WTC11 (cell line): ENCODE measurements at regions not wholly inside any gene's neighbourhood (a gene's known extent, or its start where the extent isn't known, plus 50 kb on each side); places are given as distances from the start of the nearest gene placed in this dataset.

Experiments
- ATAC-seq: fragments of 200-7000 bp; cut with Tn5 transposase; 2 replicates; pipeline ENCODE4 v1.10.0; 2021; ENCODE audit warnings: mild to moderate bottlenecking, moderate library complexity
- CTCF ChIA-PET: fragments of 300-600 bp; sonication (Branson Sonifier 250); formaldehyde crosslinking; loops from one replicate; lab custom pipeline; 2021; ENCODE audit warnings: antibody characterized with exemption; lab: Charles Lee
- POLR2A ChIA-PET: fragments of 350-600 bp; sonication (Branson Sonifier 250); formaldehyde crosslinking; loops from one replicate; lab custom pipeline; 2021; ENCODE audit warnings: antibody characterized with exemption; lab: Charles Lee
- DNase-seq: peaks from one replicate; pipeline ENCODE4 v3.0.0; 2021; ENCODE audit warnings: low spot score
- H3K27ac Mint-ChIP-seq: 2 replicates; pipeline ENCODE4 v1.8.0; 2021; ENCODE audit warnings: mixed read lengths
- H3K27me3 Mint-ChIP-seq: 2 replicates; pipeline ENCODE4 v1.8.0; 2021; ENCODE audit warnings: low read depth, mild to moderate bottlenecking, moderate library complexity, mixed read lengths
- H3K36me3 Mint-ChIP-seq: 2 replicates; pipeline ENCODE4 v1.8.0; 2021; ENCODE audit warnings: mixed read lengths
- H3K4me1 Mint-ChIP-seq: 2 replicates; pipeline ENCODE4 v1.8.0; 2022; ENCODE audit warnings: mixed read lengths
- H3K4me3 Mint-ChIP-seq: 2 replicates; pipeline ENCODE4 v1.8.0; 2021; ENCODE audit warnings: mild to moderate bottlenecking, moderate library complexity, mixed read lengths
- H3K9me3 Mint-ChIP-seq: 2 replicates; pipeline ENCODE4 v1.8.0; 2021; ENCODE audit warnings: mixed read lengths
- AR ChIP-seq: fragments of 250-450 bp; sonication (Bioruptor Pico); IDR thresholded peaks from 2 replicates; pipeline ENCODE4 v1.9.0; 2021; ENCODE audit warnings: mild to moderate bottlenecking
- CBFB ChIP-seq: sonication (generic); formaldehyde crosslinking; IDR thresholded peaks from 2 replicates; pipeline ENCODE4 v1.8.1; 2022; ENCODE audit warnings: mild to moderate bottlenecking, low read depth, missing genetic modification reagents
- EMX1 ChIP-seq: fragments of 250-450 bp; sonication (Bioruptor Pico); IDR thresholded peaks from 2 replicates; pipeline ENCODE4 v1.8.0; 2021; ENCODE audit warnings: mild to moderate bottlenecking
- ETV6 ChIP-seq: sonication (generic); formaldehyde crosslinking; IDR thresholded peaks from 2 replicates; pipeline ENCODE4 v1.8.1; 2022; ENCODE audit warnings: mild to moderate bottlenecking, missing genetic modification reagents
- FOXJ3 ChIP-seq: sonication (generic); formaldehyde crosslinking; IDR thresholded peaks from 2 replicates; pipeline ENCODE4 v1.9.0; 2021; ENCODE audit warnings: missing genetic modification reagents, mild to moderate bottlenecking, borderline replicate concordance
- GTF2I ChIP-seq: fragments of 250-450 bp; sonication (Bioruptor Pico); conservative IDR thresholded peaks from 2 replicates; pipeline ENCODE4 v1.4.0; 2021; ENCODE audit warnings: mild to moderate bottlenecking
- JAZF1 ChIP-seq: fragments of 250-450 bp; sonication (Bioruptor Pico); IDR thresholded peaks from 2 replicates; pipeline ENCODE4 v1.9.0; 2021; ENCODE audit warnings: moderate library complexity, mild to moderate bottlenecking, inconsistent platforms
- NFE2L1 ChIP-seq: sonication (generic); formaldehyde crosslinking; IDR thresholded peaks from 2 replicates; pipeline ENCODE4 v1.8.1; 2023; ENCODE audit warnings: missing genetic modification reagents
- NR2C2 ChIP-seq: sonication (generic); formaldehyde crosslinking; IDR thresholded peaks from 2 replicates; pipeline ENCODE4 v1.8.0; 2022; ENCODE audit warnings: mild to moderate bottlenecking, missing genetic modification reagents
- SMAD3 ChIP-seq: sonication (generic); formaldehyde crosslinking; IDR thresholded peaks from 2 replicates; pipeline ENCODE4 v1.8.0; 2022; ENCODE audit warnings: missing genetic modification reagents, mild to moderate bottlenecking, borderline replicate concordance
- SMAD4 ChIP-seq: sonication (generic); formaldehyde crosslinking; IDR thresholded peaks from 2 replicates; pipeline ENCODE4 v1.8.0; 2022; ENCODE audit warnings: mild to moderate bottlenecking, missing genetic modification reagents
- ZNF219 ChIP-seq: sonication (generic); formaldehyde crosslinking; IDR thresholded peaks from 2 replicates; pipeline ENCODE4 v1.8.0; 2023; ENCODE audit warnings: missing genetic modification reagents, mild to moderate bottlenecking, borderline replicate concordance
- ZNF423 ChIP-seq: fragments of 250-450 bp; sonication (Bioruptor Pico); IDR thresholded peaks from 2 replicates; pipeline ENCODE4 v2.1.2; 2022; ENCODE audit warnings: mild to moderate bottlenecking, moderate library complexity
- TF ChIP-seq, protein P1 (sequence below): sonication (generic); formaldehyde crosslinking; IDR thresholded peaks from 2 replicates; pipeline ENCODE4 v1.8.1; 2023; ENCODE audit warnings: mild to moderate bottlenecking, moderate library complexity, missing genetic modification reagents
- TF ChIP-seq, protein P2 (sequence below): fragments of 250-450 bp; sonication (Bioruptor Pico); IDR thresholded peaks from 2 replicates; pipeline ENCODE4 v2.1.2; 2022; ENCODE audit warnings: mild to moderate bottlenecking, moderate library complexity
- TF ChIP-seq, protein P3 (sequence below): sonication (generic); formaldehyde crosslinking; IDR thresholded peaks from 2 replicates; pipeline ENCODE4 v1.8.0; 2023; ENCODE audit warnings: missing genetic modification reagents, mild to moderate bottlenecking, borderline replicate concordance
- TF ChIP-seq, protein P4 (sequence below): sonication (generic); formaldehyde crosslinking; conservative IDR thresholded peaks from 2 replicates; pipeline ENCODE4 v1.8.1; 2023; ENCODE audit warnings: mild to moderate bottlenecking, low read depth, missing genetic modification reagents, moderate library complexity

GRCh38 chr22:26995235-26995634, 337.8 kb downstream of the MIAT start:
- ATAC-seq = no peak
- CTCF ChIA-PET = no interaction called here
- POLR2A ChIA-PET = no interaction called here
- TF ChIP-seq EMX1 (CRISPR knock-in tag) (no peak), ETV6 (CRISPR knock-in tag) (no peak), ZNF219 (CRISPR knock-in tag) (no peak), SMAD4 (CRISPR knock-in tag) (no peak), JAZF1 (CRISPR knock-in tag) (no peak), CBFB (CRISPR knock-in tag) (no peak), FOXJ3 (CRISPR knock-in tag) (no peak), NFE2L1 (no peak), ZNF423 (CRISPR knock-in tag) (no peak), AR (CRISPR knock-in tag) (no peak), GTF2I (CRISPR knock-in tag) (no peak), NR2C2 (CRISPR knock-in tag) (no peak), SMAD3 (CRISPR knock-in tag) (no peak)
- TF ChIP-seq, protein P1, sequence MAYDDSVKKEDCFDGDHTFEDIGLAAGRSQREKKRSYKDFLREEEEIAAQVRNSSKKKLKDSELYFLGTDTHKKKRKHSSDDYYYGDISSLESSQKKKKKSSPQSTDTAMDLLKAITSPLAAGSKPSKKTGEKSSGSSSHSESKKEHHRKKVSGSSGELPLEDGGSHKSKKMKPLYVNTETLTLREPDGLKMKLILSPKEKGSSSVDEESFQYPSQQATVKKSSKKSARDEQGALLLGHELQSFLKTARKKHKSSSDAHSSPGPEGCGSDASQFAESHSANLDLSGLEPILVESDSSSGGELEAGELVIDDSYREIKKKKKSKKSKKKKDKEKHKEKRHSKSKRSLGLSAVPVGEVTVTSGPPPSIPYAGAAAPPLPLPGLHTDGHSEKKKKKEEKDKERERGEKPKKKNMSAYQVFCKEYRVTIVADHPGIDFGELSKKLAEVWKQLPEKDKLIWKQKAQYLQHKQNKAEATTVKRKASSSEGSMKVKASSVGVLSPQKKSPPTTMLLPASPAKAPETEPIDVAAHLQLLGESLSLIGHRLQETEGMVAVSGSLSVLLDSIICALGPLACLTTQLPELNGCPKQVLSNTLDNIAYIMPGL (CRISPR knock-in tag) = no peak
- TF ChIP-seq, protein P2, sequence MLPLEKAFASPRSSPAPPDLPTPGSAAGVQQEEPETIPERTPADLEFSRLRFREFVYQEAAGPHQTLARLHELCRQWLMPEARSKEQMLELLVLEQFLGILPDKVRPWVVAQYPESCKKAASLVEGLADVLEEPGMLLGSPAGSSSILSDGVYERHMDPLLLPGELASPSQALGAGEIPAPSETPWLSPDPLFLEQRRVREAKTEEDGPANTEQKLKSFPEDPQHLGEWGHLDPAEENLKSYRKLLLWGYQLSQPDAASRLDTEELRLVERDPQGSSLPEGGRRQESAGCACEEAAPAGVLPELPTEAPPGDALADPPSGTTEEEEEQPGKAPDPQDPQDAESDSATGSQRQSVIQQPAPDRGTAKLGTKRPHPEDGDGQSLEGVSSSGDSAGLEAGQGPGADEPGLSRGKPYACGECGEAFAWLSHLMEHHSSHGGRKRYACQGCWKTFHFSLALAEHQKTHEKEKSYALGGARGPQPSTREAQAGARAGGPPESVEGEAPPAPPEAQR (CRISPR knock-in tag) = no peak
- TF ChIP-seq, protein P3, sequence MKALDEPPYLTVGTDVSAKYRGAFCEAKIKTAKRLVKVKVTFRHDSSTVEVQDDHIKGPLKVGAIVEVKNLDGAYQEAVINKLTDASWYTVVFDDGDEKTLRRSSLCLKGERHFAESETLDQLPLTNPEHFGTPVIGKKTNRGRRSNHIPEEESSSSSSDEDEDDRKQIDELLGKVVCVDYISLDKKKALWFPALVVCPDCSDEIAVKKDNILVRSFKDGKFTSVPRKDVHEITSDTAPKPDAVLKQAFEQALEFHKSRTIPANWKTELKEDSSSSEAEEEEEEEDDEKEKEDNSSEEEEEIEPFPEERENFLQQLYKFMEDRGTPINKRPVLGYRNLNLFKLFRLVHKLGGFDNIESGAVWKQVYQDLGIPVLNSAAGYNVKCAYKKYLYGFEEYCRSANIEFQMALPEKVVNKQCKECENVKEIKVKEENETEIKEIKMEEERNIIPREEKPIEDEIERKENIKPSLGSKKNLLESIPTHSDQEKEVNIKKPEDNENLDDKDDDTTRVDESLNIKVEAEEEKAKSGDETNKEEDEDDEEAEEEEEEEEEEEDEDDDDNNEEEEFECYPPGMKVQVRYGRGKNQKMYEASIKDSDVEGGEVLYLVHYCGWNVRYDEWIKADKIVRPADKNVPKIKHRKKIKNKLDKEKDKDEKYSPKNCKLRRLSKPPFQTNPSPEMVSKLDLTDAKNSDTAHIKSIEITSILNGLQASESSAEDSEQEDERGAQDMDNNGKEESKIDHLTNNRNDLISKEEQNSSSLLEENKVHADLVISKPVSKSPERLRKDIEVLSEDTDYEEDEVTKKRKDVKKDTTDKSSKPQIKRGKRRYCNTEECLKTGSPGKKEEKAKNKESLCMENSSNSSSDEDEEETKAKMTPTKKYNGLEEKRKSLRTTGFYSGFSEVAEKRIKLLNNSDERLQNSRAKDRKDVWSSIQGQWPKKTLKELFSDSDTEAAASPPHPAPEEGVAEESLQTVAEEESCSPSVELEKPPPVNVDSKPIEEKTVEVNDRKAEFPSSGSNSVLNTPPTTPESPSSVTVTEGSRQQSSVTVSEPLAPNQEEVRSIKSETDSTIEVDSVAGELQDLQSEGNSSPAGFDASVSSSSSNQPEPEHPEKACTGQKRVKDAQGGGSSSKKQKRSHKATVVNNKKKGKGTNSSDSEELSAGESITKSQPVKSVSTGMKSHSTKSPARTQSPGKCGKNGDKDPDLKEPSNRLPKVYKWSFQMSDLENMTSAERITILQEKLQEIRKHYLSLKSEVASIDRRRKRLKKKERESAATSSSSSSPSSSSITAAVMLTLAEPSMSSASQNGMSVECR (CRISPR knock-in tag) = no peak
- TF ChIP-seq, protein P4, sequence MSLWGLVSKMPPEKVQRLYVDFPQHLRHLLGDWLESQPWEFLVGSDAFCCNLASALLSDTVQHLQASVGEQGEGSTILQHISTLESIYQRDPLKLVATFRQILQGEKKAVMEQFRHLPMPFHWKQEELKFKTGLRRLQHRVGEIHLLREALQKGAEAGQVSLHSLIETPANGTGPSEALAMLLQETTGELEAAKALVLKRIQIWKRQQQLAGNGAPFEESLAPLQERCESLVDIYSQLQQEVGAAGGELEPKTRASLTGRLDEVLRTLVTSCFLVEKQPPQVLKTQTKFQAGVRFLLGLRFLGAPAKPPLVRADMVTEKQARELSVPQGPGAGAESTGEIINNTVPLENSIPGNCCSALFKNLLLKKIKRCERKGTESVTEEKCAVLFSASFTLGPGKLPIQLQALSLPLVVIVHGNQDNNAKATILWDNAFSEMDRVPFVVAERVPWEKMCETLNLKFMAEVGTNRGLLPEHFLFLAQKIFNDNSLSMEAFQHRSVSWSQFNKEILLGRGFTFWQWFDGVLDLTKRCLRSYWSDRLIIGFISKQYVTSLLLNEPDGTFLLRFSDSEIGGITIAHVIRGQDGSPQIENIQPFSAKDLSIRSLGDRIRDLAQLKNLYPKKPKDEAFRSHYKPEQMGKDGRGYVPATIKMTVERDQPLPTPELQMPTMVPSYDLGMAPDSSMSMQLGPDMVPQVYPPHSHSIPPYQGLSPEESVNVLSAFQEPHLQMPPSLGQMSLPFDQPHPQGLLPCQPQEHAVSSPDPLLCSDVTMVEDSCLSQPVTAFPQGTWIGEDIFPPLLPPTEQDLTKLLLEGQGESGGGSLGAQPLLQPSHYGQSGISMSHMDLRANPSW = no peak
- TF ChIP-seq, all 79 proteins: peak for 0
- no peaks in the 10 kb centered on the region; the same call in 1 of the 2 replicates for H3K4me1 Mint-ChIP-seq
- H3K36me3 Mint-ChIP-seq = no peaks in the 10 kb centered on the region
- no peak overlapping the region for H3K4me3 Mint-ChIP-seq
- H3K27ac Mint-ChIP-seq = no peak overlapping the region
- peaks cover 8% of the 10 kb centered on the region for H3K9me3 Mint-ChIP-seq
- no peak for DNase-seq
- peaks cover 3% of the 10 kb centered on the region for H3K27me3 Mint-ChIP-seq
